GM21515 (cell line): ENCODE measurements at regions not wholly inside any gene's neighbourhood (a gene's known extent, or its start where the extent isn't known, plus 50 kb on each side); places are given as distances from the start of the nearest gene placed in this dataset.

Experiments
- ATAC-seq: cut with Tn5 transposase; IDR thresholded peaks from one replicate; pipeline ENCODE4 v1.9.1; 2021; ENCODE audit not compliant: unreplicated experiment

- no peak for ATAC-seq
Measured at GRCh38 chr9:118561051-118561450, 808.2 kb downstream of the BRINP1 start.

- no peak for ATAC-seq
Measured at GRCh38 chr9:118563677-118564076, 805.6 kb downstream of the BRINP1 start.

GRCh38 chr9:118567861-118568260 lies 801.4 kb downstream of the BRINP1 start:
- ATAC-seq, result no peak

GRCh38 chr9:118568704-118569103 lies 800.5 kb downstream of the BRINP1 start:
- no peak for ATAC-seq

GRCh38 chr9:118569148-118569547 lies 800.1 kb downstream of the BRINP1 start:
- no peak for ATAC-seq

DNA sequence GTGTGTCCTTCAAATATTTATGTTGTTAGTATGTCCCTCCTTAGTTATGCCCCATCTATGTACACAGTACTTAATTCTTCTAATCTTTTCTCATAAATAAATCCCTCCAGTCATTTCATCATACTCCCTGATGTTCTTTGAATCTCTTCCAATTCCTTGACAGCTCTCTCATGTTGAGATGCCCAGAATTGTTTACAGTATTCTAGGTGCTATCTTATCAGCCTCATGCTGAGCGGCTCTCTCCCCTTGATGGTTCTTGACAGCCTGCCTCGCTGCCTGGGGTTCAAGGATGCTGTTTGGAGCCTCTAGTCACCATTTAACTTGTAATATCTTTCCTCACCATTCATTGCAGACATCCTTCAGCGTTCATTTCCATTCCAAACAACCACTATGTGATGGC lies 799.2 kb downstream of the BRINP1 start:
- no peak for ATAC-seq

DNA sequence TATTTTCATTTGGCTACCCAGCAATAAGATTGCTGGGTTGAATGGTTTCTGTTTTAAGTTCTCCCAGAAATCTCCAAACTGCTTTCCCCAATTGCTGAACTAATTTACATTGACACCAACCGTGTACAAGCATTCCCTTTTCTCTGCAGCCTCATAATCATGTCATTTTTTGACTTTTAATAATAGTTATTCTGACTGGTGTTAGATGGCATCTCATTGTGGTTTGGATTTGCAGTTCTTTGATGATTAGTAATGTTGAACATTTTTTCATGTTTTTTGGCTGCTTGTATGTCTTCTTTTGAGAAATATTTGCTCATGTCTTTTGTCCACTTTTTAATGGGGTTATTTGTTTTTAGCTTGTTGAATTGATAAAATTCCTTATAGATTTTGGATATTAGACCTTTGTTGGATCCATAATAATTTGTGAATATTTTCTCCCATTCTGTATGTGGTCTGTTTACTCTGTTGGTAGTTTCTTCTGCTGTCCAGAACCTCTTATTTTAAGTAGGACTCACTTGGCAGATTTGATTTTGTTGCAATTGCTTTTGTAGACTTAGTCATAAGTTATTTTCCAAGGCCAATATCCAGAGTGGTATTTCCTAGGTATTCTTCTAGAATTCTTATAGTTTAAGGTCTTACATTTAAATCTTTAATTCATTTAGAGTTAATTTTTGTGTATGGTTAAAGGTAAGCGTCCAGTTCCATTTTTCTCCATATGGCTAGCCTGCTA lies 793.7 kb downstream of the BRINP1 start:
- no peak for ATAC-seq

- no peak for ATAC-seq
Measured at GRCh38 chr9:118577121-118577520, 792.1 kb downstream of the BRINP1 start.

- no peak for ATAC-seq
Measured at GRCh38 chr9:118578467-118578866, 790.8 kb downstream of the BRINP1 start.

DNA sequence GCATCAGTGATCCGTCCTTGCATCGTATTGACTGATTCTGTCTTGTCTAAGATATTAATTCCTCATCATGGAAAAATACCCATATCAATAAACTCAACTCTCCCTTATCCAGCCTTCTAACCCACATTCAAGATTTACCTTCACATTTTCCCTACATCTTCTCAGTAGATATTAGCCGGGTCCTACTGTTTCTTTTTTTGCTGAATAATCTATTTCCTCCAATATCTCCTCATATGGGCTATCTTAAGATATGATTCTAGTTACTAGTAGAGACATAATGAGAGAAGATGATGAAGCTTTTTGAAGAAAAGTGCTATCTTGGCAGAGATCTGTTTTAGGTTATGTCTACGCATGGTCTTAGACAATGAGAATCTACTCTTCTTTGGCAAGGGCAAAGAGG lies 785.8 kb downstream of the BRINP1 start:
- no peak for ATAC-seq

DNA sequence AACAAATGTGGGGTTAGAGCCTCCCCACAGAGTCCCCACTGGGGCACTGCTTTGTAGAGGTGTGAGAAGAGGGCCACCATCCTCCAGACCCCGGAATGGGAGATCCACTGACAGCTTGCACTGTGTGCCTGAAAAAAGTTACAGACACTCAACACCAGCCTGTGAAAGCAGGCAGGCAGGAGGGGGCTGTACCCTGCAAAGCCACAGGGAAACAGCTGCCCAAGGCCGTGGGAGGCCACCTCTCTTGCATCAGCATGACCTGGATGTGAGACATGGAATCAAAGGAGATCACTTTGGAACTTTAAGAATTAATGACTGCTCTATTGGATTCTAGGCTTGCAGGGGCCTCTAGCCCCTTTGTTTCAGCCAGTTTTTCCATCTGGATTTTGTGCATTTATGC lies 782.3 kb downstream of the BRINP1 start:
- no peak for ATAC-seq

- no peak for ATAC-seq
Measured at GRCh38 chr9:118594428-118594827, 774.8 kb downstream of the BRINP1 start.

GRCh38 chr9:118595719-118596305 lies 773.4 kb downstream of the BRINP1 start:
- ATAC-seq, result no peak

DNA sequence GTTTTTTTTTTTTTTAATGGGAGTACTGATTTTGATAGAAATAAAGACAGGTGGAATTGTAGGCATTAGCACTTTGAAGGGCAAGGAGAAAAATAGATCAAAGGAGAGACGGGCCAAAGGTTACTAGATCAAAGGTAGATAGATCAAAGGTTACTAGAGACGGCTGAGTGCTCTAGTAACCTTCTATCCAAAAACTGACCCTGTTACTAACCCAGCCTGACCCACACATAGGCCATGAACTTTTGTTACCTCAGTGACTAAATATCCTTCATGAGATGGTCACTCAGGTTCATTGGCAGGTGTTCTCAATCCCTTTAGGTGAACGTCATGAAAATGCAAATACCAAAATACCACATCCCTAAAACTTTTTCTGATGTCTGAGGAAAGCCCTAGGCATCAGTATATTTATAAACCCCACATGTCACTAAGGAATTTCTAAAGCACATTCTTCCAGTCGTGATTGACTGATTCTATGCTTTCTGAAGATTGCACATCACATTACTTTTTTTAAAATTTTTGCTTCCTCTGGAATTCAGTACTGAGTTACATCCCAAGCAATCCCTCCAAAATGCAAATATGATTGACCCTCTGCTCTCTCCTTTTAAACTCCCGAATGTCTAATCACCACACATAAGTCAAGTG lies 772.7 kb downstream of the BRINP1 start:
- no peak for ATAC-seq

GRCh38 chr9:118606668-118607067 lies 762.6 kb downstream of the BRINP1 start:
- ATAC-seq, result no peak

- ATAC-seq, result no peak
Measured at GRCh38 chr9:118609355-118610044, 759.7 kb downstream of the BRINP1 start.

- no peak for ATAC-seq
Measured at GRCh38 chr9:118612201-118612600, 757.0 kb downstream of the BRINP1 start.

GRCh38 chr9:118613996-118614395 lies 755.2 kb downstream of the BRINP1 start:
- ATAC-seq, result no peak

DNA sequence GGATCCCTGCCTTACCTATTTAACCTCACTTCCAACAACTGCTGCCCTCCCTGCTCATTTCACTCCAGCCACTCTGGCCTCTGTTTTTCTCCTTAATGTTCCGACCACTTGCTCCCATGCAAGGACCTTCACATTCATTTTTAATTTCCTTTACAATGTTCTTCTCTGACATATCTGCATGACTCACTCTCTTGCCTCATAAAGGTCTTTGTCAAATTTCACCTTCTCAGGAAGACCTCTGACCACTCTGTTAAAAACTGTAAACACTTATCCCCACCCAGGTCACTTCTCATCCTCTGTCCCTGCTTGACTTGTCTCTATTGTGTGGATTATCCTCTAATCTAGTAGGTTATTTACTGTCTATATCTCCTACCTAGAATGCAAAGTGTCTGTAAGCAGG lies 751.2 kb downstream of the BRINP1 start:
- ATAC-seq, result no peak

- ATAC-seq, result no peak
Measured at GRCh38 chr9:118618849-118619248, 750.4 kb downstream of the BRINP1 start.

GRCh38 chr9:118624608-118625007 lies 744.6 kb downstream of the BRINP1 start:
- no peak for ATAC-seq

DNA sequence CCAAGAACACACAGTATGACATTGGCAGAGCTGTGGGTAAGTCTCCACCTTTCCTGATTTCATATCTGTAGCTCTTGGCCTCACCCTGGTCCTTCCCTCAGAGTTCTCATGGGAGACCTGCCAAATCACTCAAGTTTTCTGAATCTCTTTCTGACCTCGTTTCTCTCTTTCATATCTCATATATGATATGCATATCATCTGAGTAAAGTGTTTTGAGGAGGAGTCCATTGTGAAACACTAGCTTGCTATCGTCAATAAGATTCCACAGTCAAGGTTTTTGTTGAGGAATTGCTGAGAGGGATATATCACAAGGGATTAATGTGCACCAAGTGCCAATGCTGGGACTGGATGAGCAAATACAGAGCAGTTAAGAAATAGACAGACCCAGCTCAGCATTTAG lies 739.2 kb downstream of the BRINP1 start:
- ATAC-seq, result no peak
